ENCODE measurements at regions not wholly inside any gene's neighbourhood (a gene's known extent, or its start where the extent isn't known, plus 50 kb on each side); places are given as distances from the start of the nearest gene placed in this dataset.
A peak's percentile ranks its signal among the peaks of the same experiment; 100 is the strongest.

- peaks cover 95% of the 10 kb centered on the region for H3K79me2 ChIP-seq (ENCODE audit: low read length)
- no peaks in the 10 kb centered on the region for H3K9me2 ChIP-seq (replicated peaks; ENCODE audit: insufficient read depth, low read length)
- no peak for DNase-seq
- H3K9ac ChIP-seq (ENCODE audit: low read length), result no peak overlapping the region
- no peaks in the 10 kb centered on the region for H4K20me1 ChIP-seq (ENCODE audit: insufficient read depth, low read depth, low read length)
- peaks cover 7% of the 10 kb centered on the region; the same call in 1 of the 2 replicates for H3K36me3 ChIP-seq (ENCODE audit: insufficient read depth, low read length)
- H3K4me1 ChIP-seq (ENCODE audit: low read length), result peaks cover 18% of the 10 kb centered on the region
- no peak overlapping the region for H3K4me2 ChIP-seq (ENCODE audit: low read depth, low read length, poor library complexity, severe bottlenecking)
- no peak overlapping the region for H3K4me3 ChIP-seq (ENCODE audit: low read length)
- H3K9me3 ChIP-seq (ENCODE audit: low read length), result no peaks in the 10 kb centered on the region
- no peak overlapping the region for H3K27ac ChIP-seq (ENCODE audit: low read length)
- H3K27me3 ChIP-seq (ENCODE audit: low read length), result no peaks in the 10 kb centered on the region
- no peak overlapping the region for H2AFZ ChIP-seq (ENCODE audit: low read length)
These were observed 49.7 kb downstream of the KLF12 start for GRCh38 chr13:74084375-74084935.

GRCh38 chr13:74082741-74083160, 51.5 kb downstream of the KLF12 start:
- no peak for DNase-seq
- H3K4me3 ChIP-seq (ENCODE audit: low read length), result no peak overlapping the region
- H3K9ac ChIP-seq (ENCODE audit: low read length), result no peak overlapping the region
- H3K9me3 ChIP-seq (ENCODE audit: low read length), result no peaks in the 10 kb centered on the region
- H4K20me1 ChIP-seq (ENCODE audit: insufficient read depth, low read depth, low read length), result no peaks in the 10 kb centered on the region
- H3K27ac ChIP-seq (ENCODE audit: low read length), result no peak overlapping the region
- H3K4me2 ChIP-seq (ENCODE audit: low read depth, low read length, poor library complexity, severe bottlenecking), result no peak overlapping the region
- H3K27me3 ChIP-seq (ENCODE audit: low read length), result no peaks in the 10 kb centered on the region
- peaks cover 7% of the 10 kb centered on the region; the same call in 1 of the 2 replicates for H3K36me3 ChIP-seq (ENCODE audit: insufficient read depth, low read length)
- H2AFZ ChIP-seq (ENCODE audit: low read length), result no peak overlapping the region
- H3K4me1 ChIP-seq (ENCODE audit: low read length), result peaks cover 20% of the 10 kb centered on the region
- peaks cover 95% of the 10 kb centered on the region for H3K79me2 ChIP-seq (ENCODE audit: low read length)
- no peaks in the 10 kb centered on the region for H3K9me2 ChIP-seq (replicated peaks; ENCODE audit: insufficient read depth, low read length)

GRCh38 chr13:74080762-74081161, 53.4 kb downstream of the KLF12 start:
- no peak overlapping the region for H3K4me2 ChIP-seq (ENCODE audit: low read depth, low read length, poor library complexity, severe bottlenecking)
- H2AFZ ChIP-seq (ENCODE audit: low read length), result no peak overlapping the region
- no peaks in the 10 kb centered on the region for H3K9me2 ChIP-seq (replicated peaks; ENCODE audit: insufficient read depth, low read length)
- peaks cover 7% of the 10 kb centered on the region; the same call in 1 of the 2 replicates for H3K36me3 ChIP-seq (ENCODE audit: insufficient read depth, low read length)
- no peaks in the 10 kb centered on the region for H3K27me3 ChIP-seq (ENCODE audit: low read length)
- no peak overlapping the region for H3K27ac ChIP-seq (ENCODE audit: low read length)
- H3K9ac ChIP-seq (ENCODE audit: low read length), result no peak overlapping the region
- no peak overlapping the region for H3K4me3 ChIP-seq (ENCODE audit: low read length)
- peaks cover 100% of the 10 kb centered on the region for H3K79me2 ChIP-seq (ENCODE audit: low read length)
- no peaks in the 10 kb centered on the region for H4K20me1 ChIP-seq (ENCODE audit: insufficient read depth, low read depth, low read length)
- peaks cover 40% of the 10 kb centered on the region for H3K4me1 ChIP-seq (ENCODE audit: low read length)
- H3K9me3 ChIP-seq (ENCODE audit: low read length), result no peaks in the 10 kb centered on the region
- no peak for DNase-seq

GRCh38 chr13:74077792-74078191, 56.4 kb downstream of the KLF12 start:
- Histone ChIP-seq H3K36me3 (ENCODE audit: insufficient read depth, low read length) (peaks cover 7% of the 10 kb centered on the region; the same call in 1 of the 2 replicates), H2AFZ (ENCODE audit: low read length) (no peak overlapping the region), H3K9ac (ENCODE audit: low read length) (peak overlapping the region; percentile 11; the same call in 1 of the 2 replicates), H3K4me1 (ENCODE audit: low read length) (peaks cover 66% of the 10 kb centered on the region), H3K4me3 (ENCODE audit: low read length) (no peak overlapping the region), H3K27ac (ENCODE audit: low read length) (peak overlapping the region; percentile 72), H3K9me3 (ENCODE audit: low read length) (no peaks in the 10 kb centered on the region), H3K79me2 (ENCODE audit: low read length) (peaks cover 100% of the 10 kb centered on the region), H4K20me1 (ENCODE audit: insufficient read depth, low read depth, low read length) (no peaks in the 10 kb centered on the region), H3K27me3 (ENCODE audit: low read length) (no peaks in the 10 kb centered on the region), H3K4me2 (ENCODE audit: low read depth, low read length, poor library complexity, severe bottlenecking) (peak overlapping the region; percentile 44), H3K9me2 (replicated peaks; ENCODE audit: insufficient read depth, low read length) (no peaks in the 10 kb centered on the region)
- DNase-seq, result no peak

GRCh38 chr13:74077375-74077774, 56.8 kb downstream of the KLF12 start:
- peaks cover 66% of the 10 kb centered on the region for H3K4me1 ChIP-seq (ENCODE audit: low read length)
- H2AFZ ChIP-seq (ENCODE audit: low read length), result no peak overlapping the region
- peak; percentile 58 for DNase-seq
- H3K36me3 ChIP-seq (ENCODE audit: insufficient read depth, low read length), result peaks cover 7% of the 10 kb centered on the region; the same call in 1 of the 2 replicates
- 0 out of 2 replicates have a peak overlapping the region, but pooled peaks have one; percentile 11 for H3K9ac ChIP-seq (ENCODE audit: low read length)
- H3K27ac ChIP-seq (ENCODE audit: low read length), result peak overlapping the region; percentile 72
- no peaks in the 10 kb centered on the region for H3K9me3 ChIP-seq (ENCODE audit: low read length)
- peak overlapping the region; percentile 44 for H3K4me2 ChIP-seq (ENCODE audit: low read depth, low read length, poor library complexity, severe bottlenecking)
- no peak overlapping the region for H3K4me3 ChIP-seq (ENCODE audit: low read length)
- no peaks in the 10 kb centered on the region for H4K20me1 ChIP-seq (ENCODE audit: insufficient read depth, low read depth, low read length)
- peaks cover 100% of the 10 kb centered on the region for H3K79me2 ChIP-seq (ENCODE audit: low read length)
- H3K27me3 ChIP-seq (ENCODE audit: low read length), result no peaks in the 10 kb centered on the region
- H3K9me2 ChIP-seq (replicated peaks; ENCODE audit: insufficient read depth, low read length), result no peaks in the 10 kb centered on the region

GRCh38 chr13:74074723-74075122, 59.5 kb downstream of the KLF12 start:
- H3K27me3 ChIP-seq (ENCODE audit: low read length), result no peaks in the 10 kb centered on the region
- no peaks in the 10 kb centered on the region for H3K36me3 ChIP-seq (ENCODE audit: insufficient read depth, low read length)
- no peaks in the 10 kb centered on the region for H3K9me2 ChIP-seq (replicated peaks; ENCODE audit: insufficient read depth, low read length)
- H4K20me1 ChIP-seq (ENCODE audit: insufficient read depth, low read depth, low read length), result no peaks in the 10 kb centered on the region
- H2AFZ ChIP-seq (ENCODE audit: low read length), result no peak overlapping the region
- no peaks in the 10 kb centered on the region for H3K9me3 ChIP-seq (ENCODE audit: low read length)
- H3K4me2 ChIP-seq (ENCODE audit: low read depth, low read length, poor library complexity, severe bottlenecking), result peak overlapping the region; percentile 44
- peaks cover 72% of the 10 kb centered on the region for H3K4me1 ChIP-seq (ENCODE audit: low read length)
- H3K79me2 ChIP-seq (ENCODE audit: low read length), result peaks cover 97% of the 10 kb centered on the region
- peak overlapping the region; percentile 72 for H3K27ac ChIP-seq (ENCODE audit: low read length)
- DNase-seq, result no peak
- H3K4me3 ChIP-seq (ENCODE audit: low read length), result no peak overlapping the region
- H3K9ac ChIP-seq (ENCODE audit: low read length), result 0 out of 2 replicates have a peak overlapping the region, but pooled peaks have one; percentile 9

GRCh38 chr13:74073274-74073673, 60.9 kb downstream of the KLF12 start:
- Histone ChIP-seq H4K20me1 (ENCODE audit: insufficient read depth, low read depth, low read length) (no peaks in the 10 kb centered on the region), H3K27me3 (ENCODE audit: low read length) (no peaks in the 10 kb centered on the region), H3K36me3 (ENCODE audit: insufficient read depth, low read length) (no peaks in the 10 kb centered on the region), H3K79me2 (ENCODE audit: low read length) (peaks cover 97% of the 10 kb centered on the region), H3K4me1 (ENCODE audit: low read length) (peaks cover 58% of the 10 kb centered on the region), H3K9me3 (ENCODE audit: low read length) (no peaks in the 10 kb centered on the region), H3K9ac (ENCODE audit: low read length) (no peak overlapping the region), H3K27ac (ENCODE audit: low read length) (peak overlapping the region; percentile 20), H2AFZ (ENCODE audit: low read length) (no peak overlapping the region), H3K4me2 (ENCODE audit: low read depth, low read length, poor library complexity, severe bottlenecking) (no peak overlapping the region), H3K9me2 (replicated peaks; ENCODE audit: insufficient read depth, low read length) (no peaks in the 10 kb centered on the region), H3K4me3 (ENCODE audit: low read length) (no peak overlapping the region)
- DNase-seq, result no peak

- no peaks in the 10 kb centered on the region for H3K27me3 ChIP-seq (ENCODE audit: low read length)
- H4K20me1 ChIP-seq (ENCODE audit: insufficient read depth, low read depth, low read length), result no peaks in the 10 kb centered on the region
- no peaks in the 10 kb centered on the region for H3K9me3 ChIP-seq (ENCODE audit: low read length)
- no peaks in the 10 kb centered on the region for H3K9me2 ChIP-seq (replicated peaks; ENCODE audit: insufficient read depth, low read length)
- no peak overlapping the region for H3K27ac ChIP-seq (ENCODE audit: low read length)
- no peak overlapping the region for H3K4me3 ChIP-seq (ENCODE audit: low read length)
- H3K36me3 ChIP-seq (ENCODE audit: insufficient read depth, low read length), result no peaks in the 10 kb centered on the region
- H3K9ac ChIP-seq (ENCODE audit: low read length), result no peak overlapping the region
- H2AFZ ChIP-seq (ENCODE audit: low read length), result no peak overlapping the region
- peaks cover 52% of the 10 kb centered on the region for H3K4me1 ChIP-seq (ENCODE audit: low read length)
- no peak overlapping the region for H3K4me2 ChIP-seq (ENCODE audit: low read depth, low read length, poor library complexity, severe bottlenecking)
- DNase-seq, result no peak
- peaks cover 96% of the 10 kb centered on the region for H3K79me2 ChIP-seq (ENCODE audit: low read length)
These were observed 63.7 kb downstream of the KLF12 start for GRCh38 chr13:74070513-74070912.
